ENCODE measurements at regions not wholly inside any gene's neighbourhood (a gene's known extent, or its start where the extent isn't known, plus 50 kb on each side); places are given as distances from the start of the nearest gene placed in this dataset.
"Not testable (repeated sequence)": the region's sequence is repeated elsewhere in the genome, so short reads cannot be mapped to it uniquely, and the experiment has no call there.

DNA sequence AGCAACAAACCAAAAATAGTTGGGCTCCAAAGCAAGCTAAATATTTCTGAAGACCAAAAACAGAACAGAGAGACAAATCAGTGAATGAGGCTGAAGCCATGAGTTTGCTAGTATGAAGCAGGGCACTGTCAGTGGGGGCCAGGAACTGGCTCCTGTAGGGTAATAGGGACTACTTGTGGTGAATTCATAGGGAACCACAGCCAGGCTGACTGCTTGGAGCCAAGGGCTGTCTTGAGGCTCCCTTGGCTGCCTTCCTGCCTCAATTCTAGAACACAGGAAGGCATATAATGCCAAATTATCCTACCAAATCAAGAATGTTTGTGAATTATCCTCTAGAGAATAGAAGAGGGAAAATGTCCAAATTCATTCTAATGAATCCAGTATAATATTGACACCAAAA, 406.0 kb downstream of the CCDC85A start:
- no peaks in the 10 kb centered on the region for H3K27me3 ChIP-seq (ENCODE audit: low read length)
- no peaks in the 10 kb centered on the region for H3K9me2 ChIP-seq (replicated peaks; ENCODE audit: insufficient read depth, low read length)
- no peak for TF ChIP-seq EZH2phosphoT487 (conservative IDR thresholded peaks at IDR 0.05; ENCODE audit: low read length)
- no peak overlapping the region for H3K4me3 ChIP-seq (ENCODE audit: insufficient read depth, low read length, poor library complexity, severe bottlenecking)
- no peaks in the 10 kb centered on the region for H3K36me3 ChIP-seq (ENCODE audit: low read length)
- H3K9me3 ChIP-seq (ENCODE audit: insufficient read depth, low read length) = no peaks in the 10 kb centered on the region
- no peaks in the 10 kb centered on the region for H3F3A ChIP-seq (ENCODE audit: insufficient read depth)
- H3K9ac ChIP-seq (ENCODE audit: low read length) = no peak overlapping the region
- no peaks in the 10 kb centered on the region for H4K20me1 ChIP-seq (ENCODE audit: low read depth, low read length)
- no peak overlapping the region for H3K27ac ChIP-seq (ENCODE audit: low read depth, low read length)
- H2AFZ ChIP-seq (ENCODE audit: low read depth, low read length, severe bottlenecking) = no peak overlapping the region
- H3K4me2 ChIP-seq (ENCODE audit: low read depth, low read length, poor library complexity, severe bottlenecking) = no peak overlapping the region
- no peaks in the 10 kb centered on the region for H3K79me2 ChIP-seq (ENCODE audit: insufficient read depth, low read length)

DNA sequence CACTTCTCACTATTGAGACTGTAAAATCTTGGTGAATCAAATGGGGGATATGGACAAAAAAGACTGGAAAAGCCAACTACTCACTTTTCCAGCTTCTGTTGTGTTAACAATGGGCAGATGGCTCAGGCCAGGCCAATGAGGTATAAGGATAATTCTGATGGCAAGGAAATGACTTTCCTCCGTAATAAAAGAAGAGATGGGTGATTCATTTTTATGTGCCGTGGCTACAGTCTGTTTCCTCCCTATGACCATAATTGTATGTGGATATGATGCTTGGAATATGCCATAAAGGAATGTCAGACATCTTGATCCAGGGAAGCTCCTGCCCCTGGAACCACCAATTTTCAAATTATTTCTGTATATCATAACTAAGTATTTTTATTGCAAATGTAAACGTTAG, 406.8 kb downstream of the CCDC85A start:
- no peak overlapping the region for H3K4me2 ChIP-seq (ENCODE audit: low read depth, low read length, poor library complexity, severe bottlenecking)
- H3F3A ChIP-seq (ENCODE audit: insufficient read depth) = no peaks in the 10 kb centered on the region
- H3K9me3 ChIP-seq (ENCODE audit: insufficient read depth, low read length) = no peaks in the 10 kb centered on the region
- no peaks in the 10 kb centered on the region for H3K79me2 ChIP-seq (ENCODE audit: insufficient read depth, low read length)
- no peaks in the 10 kb centered on the region for H3K27me3 ChIP-seq (ENCODE audit: low read length)
- H3K4me3 ChIP-seq (ENCODE audit: insufficient read depth, low read length, poor library complexity, severe bottlenecking) = no peak overlapping the region
- no peak overlapping the region for H3K9ac ChIP-seq (ENCODE audit: low read length)
- no peaks in the 10 kb centered on the region for H3K9me2 ChIP-seq (replicated peaks; ENCODE audit: insufficient read depth, low read length)
- H2AFZ ChIP-seq (ENCODE audit: low read depth, low read length, severe bottlenecking) = no peak overlapping the region
- no peak for TF ChIP-seq EZH2phosphoT487 (conservative IDR thresholded peaks at IDR 0.05; ENCODE audit: low read length)
- TF ChIP-seq, protein P1, sequence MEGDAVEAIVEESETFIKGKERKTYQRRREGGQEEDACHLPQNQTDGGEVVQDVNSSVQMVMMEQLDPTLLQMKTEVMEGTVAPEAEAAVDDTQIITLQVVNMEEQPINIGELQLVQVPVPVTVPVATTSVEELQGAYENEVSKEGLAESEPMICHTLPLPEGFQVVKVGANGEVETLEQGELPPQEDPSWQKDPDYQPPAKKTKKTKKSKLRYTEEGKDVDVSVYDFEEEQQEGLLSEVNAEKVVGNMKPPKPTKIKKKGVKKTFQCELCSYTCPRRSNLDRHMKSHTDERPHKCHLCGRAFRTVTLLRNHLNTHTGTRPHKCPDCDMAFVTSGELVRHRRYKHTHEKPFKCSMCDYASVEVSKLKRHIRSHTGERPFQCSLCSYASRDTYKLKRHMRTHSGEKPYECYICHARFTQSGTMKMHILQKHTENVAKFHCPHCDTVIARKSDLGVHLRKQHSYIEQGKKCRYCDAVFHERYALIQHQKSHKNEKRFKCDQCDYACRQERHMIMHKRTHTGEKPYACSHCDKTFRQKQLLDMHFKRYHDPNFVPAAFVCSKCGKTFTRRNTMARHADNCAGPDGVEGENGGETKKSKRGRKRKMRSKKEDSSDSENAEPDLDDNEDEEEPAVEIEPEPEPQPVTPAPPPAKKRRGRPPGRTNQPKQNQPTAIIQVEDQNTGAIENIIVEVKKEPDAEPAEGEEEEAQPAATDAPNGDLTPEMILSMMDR (IDR thresholded peaks at IDR 0.05; ENCODE audit: insufficient read depth, low read length, poor library complexity, severe bottlenecking) = no peak
- no peaks in the 10 kb centered on the region for H4K20me1 ChIP-seq (ENCODE audit: low read depth, low read length)
- no peak overlapping the region for H3K27ac ChIP-seq (ENCODE audit: low read depth, low read length)
- H3K36me3 ChIP-seq (ENCODE audit: low read length) = no peaks in the 10 kb centered on the region

DNA sequence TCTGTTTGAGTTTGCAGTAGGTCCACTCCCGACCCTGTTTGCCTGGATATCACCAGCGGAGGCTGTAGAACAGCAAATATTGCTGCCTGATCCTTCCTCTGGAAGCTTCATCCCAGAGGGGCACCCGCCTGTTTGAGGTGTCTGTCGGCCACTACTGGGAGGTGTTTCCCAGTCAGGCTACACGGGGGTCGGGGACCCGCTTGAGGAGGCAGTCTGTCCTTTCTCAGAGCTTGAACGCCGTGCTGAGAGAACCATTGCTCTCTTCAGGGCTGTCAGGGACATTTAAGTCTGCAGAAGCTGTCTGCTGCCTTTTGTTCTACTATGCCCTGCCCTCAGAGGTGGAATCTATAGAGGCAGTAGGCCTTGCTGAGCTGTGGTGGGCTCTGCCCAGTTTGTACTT, 422.3 kb downstream of the CCDC85A start:
- H3F3A ChIP-seq (ENCODE audit: insufficient read depth); H3K36me3 ChIP-seq (ENCODE audit: low read length); H3K79me2 ChIP-seq (ENCODE audit: insufficient read depth, low read length); H2AFZ ChIP-seq (ENCODE audit: low read depth, low read length, severe bottlenecking); H3K27me3 ChIP-seq (ENCODE audit: low read length); H4K20me1 ChIP-seq (ENCODE audit: low read depth, low read length); H3K4me3 ChIP-seq (ENCODE audit: insufficient read depth, low read length, poor library complexity, severe bottlenecking); H3K27ac ChIP-seq (ENCODE audit: low read depth, low read length); H3K9me3 ChIP-seq (ENCODE audit: insufficient read depth, low read length); H3K4me2 ChIP-seq (ENCODE audit: low read depth, low read length, poor library complexity, severe bottlenecking); H3K9me2 ChIP-seq (replicated peaks; ENCODE audit: insufficient read depth, low read length); H3K9ac ChIP-seq (ENCODE audit: low read length): not testable (repeated sequence)

DNA sequence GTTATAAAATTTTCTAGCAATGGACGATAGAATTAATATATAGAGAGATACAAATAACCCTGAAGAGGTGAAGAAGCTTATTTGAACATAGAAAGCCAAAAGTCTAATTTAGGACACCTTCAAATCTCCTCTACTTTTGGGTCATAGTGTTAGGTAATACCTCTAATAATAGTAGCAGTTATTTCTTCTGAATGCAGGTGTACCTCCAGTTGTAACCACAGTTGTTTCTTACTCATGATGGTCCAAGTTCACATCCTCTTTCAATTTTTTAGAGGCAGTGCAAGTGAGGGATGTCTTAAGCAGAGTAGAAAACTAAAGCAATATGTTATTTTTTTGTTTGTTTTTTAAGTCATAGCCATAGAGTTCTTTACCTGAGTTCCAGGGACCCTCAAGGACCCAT, 429.5 kb downstream of the CCDC85A start:
- Histone ChIP-seq H3K36me3 (ENCODE audit: low read length) (no peaks in the 10 kb centered on the region), H2AFZ (ENCODE audit: low read depth, low read length, severe bottlenecking) (no peak overlapping the region), H4K20me1 (ENCODE audit: low read depth, low read length) (no peaks in the 10 kb centered on the region), H3K27me3 (ENCODE audit: low read length) (no peaks in the 10 kb centered on the region), H3K27ac (ENCODE audit: low read depth, low read length) (no peak overlapping the region), H3F3A (ENCODE audit: insufficient read depth) (no peaks in the 10 kb centered on the region), H3K79me2 (ENCODE audit: insufficient read depth, low read length) (no peaks in the 10 kb centered on the region), H3K9ac (ENCODE audit: low read length) (no peak overlapping the region), H3K9me3 (ENCODE audit: insufficient read depth, low read length) (no peaks in the 10 kb centered on the region), H3K4me2 (ENCODE audit: low read depth, low read length, poor library complexity, severe bottlenecking) (no peak overlapping the region), H3K4me3 (ENCODE audit: insufficient read depth, low read length, poor library complexity, severe bottlenecking) (no peak overlapping the region), H3K9me2 (replicated peaks; ENCODE audit: insufficient read depth, low read length) (no peaks in the 10 kb centered on the region)
- TF ChIP-seq, protein P1 (IDR thresholded peaks at IDR 0.05; ENCODE audit: insufficient read depth, low read length, poor library complexity, severe bottlenecking) = no peak

Data from SU-DHL-6 (cell line).